HG02840 (cell line): ENCODE measurements at regions not wholly inside any gene's neighbourhood (a gene's known extent, or its start where the extent isn't known, plus 50 kb on each side); places are given as distances from the start of the nearest gene placed in this dataset.

Experiments
- ATAC-seq: cut with Tn5 transposase; IDR thresholded peaks from one replicate; pipeline ENCODE4 v1.9.1; 2021; ENCODE audit warnings: mild to moderate bottlenecking, moderate library complexity, moderate number of reproducible peaks; ENCODE audit not compliant: unreplicated experiment, low FRiP score

GRCh38 chr2:217539126-217539525 lies 463.7 kb downstream of the TNS1 start:
- ATAC-seq = no peak

- ATAC-seq = no peak
Measured at GRCh38 chr2:217538719-217539118, 464.1 kb downstream of the TNS1 start.

- ATAC-seq = no peak
Measured at GRCh38 chr2:217535957-217536708, 466.7 kb downstream of the TNS1 start.

DNA sequence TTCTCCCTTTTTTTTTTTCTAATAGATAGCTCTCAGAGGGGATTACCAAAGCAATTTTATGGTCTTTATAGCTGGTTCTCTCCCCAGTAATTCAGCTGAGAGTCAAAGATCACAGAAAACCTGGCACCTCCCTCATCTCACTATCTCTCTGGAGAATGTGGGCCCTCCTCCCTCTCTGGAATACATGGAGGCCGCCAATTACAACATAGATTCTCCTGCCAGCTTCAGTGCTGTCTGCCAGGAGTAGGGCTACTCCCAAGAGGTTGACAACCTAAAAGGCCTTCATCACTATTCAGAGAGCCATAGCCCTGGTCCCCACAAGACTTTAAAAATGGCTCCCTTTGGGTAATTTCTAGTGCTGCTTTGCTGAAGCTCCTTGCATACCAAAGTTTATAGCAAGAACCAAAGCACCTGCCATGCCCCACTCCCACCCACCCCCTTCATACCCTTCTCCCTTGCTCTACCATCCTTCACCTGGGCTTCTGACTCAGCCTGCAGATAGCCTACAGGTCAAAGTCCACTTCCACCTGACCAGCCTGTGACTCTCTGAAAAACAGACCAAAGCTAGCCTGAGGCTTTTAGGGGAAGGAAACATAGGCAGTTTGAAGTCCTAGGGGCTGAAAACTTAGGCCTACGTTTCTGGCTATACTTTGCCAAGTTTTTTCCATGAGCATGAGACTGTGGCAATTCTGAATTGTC lies 472.3 kb downstream of the TNS1 start:
- no peak for ATAC-seq

DNA sequence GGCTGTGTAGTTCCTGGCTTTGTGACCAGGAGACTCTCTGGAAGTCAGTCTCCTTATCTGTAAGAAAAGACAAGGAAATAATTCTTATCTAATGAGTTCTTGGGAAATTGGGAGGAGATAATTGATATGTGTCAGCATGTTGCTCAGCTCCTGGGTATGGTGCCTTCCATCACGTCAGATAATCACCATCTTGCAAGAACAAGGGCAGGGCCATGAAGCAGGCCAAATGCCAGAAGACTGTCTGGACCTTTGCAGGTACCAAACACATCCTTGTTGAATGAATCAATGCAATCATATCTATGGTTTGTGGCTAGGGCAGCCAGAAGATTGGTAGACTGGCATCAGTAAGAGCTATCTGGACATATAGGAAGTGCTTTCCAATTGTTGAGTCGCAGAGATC lies 473.5 kb downstream of the TNS1 start:
- ATAC-seq = no peak

DNA sequence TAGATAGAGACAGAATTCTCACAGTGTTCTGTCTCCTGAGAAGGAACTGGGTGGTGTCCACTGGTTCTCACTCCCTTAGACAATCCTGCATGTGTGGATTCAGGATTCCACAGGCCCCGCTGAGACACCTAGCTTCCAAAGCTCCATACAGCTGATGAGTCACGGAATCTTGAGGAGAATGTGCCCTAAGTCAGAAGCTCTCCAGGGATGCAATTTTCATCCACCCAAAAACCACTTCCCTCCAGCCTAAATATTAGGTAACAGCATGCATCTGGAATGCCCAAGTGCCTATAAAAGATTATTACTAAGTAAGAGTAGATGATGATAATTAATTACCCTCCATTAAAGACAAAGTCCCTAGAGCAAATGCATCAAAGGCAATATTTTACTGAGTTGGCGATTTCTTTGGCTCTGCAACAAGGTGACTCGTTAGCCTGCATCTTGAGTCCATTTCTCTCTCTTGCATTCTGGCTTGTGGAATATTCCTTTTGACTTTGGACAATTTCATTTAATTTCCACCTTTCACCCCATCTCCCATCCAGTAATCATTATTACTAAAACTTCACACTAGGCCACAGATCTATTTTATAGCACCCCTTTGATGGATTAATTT lies 475.1 kb downstream of the TNS1 start:
- ATAC-seq = no peak

DNA sequence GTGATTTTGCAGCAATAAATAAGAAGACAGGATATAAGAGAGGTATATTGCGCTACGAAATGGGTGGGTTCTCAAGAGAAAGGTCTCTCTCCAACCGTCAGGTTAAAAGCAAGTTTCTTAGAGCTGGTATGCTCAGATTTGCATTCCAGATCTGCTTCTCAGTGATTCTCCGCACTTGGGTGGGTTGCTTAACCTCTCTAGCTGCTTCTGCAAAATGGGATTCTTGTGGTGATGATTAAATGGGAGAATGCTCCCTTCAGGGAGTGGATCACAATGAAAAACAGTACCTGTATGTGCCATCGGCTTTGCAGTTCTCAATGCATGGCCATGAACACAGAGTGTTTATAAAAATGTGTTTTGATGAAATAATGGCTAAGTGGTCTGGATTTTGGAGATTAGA lies 477.7 kb downstream of the TNS1 start:
- ATAC-seq = no peak

DNA sequence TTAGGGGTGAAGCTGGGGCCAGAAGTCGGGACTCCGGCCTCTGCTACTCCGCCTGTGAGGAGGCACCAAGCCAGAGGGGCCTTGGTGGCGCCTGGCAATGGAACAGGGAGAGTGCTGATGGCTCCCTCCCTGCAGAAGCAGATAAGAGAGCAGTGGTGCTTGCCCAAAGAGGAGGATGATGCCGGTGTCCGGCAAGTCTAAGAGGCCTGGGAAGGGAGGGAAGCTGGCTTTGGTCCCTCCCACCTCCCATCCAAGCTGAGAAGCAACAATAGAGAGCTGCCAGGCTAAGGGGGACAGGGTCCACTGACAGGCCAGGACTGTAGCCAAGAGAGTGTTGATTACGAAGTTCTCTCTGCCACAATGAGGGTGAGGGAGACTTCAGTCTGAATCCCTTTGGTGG lies 479.5 kb downstream of the TNS1 start:
- no peak for ATAC-seq

- no peak for ATAC-seq
Measured at GRCh38 chr2:217521820-217522219, 481.0 kb downstream of the TNS1 start.

DNA sequence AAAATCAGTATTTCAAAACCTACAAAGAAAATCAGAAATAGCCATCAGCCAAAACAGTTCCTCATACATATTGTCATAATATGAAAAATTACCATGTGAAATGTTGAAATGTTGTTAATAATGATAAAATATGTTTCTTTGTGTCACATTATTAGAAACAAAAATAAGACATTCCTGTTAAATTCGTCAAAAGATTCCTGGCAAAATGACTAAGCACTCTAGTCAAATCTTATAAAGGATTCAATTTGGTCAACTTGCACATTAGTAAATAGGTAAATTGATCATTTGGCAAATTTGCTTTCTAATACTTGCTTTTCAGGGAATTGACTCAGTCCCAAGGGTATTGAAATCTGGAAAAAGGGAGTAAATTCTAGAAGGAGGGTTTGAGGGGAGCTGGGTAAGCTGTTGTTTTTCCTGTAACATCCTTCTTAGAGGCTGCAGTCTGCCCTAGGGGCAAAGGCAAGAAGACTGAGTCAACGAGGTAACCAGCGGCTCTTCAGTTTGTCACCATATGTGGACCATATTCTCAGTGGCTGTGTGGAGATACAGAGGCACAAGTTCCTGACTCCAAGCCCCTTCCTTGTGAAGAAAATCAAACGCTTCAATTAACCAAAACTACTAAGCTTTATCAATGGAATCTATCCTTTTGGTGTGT lies 482.3 kb downstream of the TNS1 start:
- ATAC-seq = no peak

DNA sequence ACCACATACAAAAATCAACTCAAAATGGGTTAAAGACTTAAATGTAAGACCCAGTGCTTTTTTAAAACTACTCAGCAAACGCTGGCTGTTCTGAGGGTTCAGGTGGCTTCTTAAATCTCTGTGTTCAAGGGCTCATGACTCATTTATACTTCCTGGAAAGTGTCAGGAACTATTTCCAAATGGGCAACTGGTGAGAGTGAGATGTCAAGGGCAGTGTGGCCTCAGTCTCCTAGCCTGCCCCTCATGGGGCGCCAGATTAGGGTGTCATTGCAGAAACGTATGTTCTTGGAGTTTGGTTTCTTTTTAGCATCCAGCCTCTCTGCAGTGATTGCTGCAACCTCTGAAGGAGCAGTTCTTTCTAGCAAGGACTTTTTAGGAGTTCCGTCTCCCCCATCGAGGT lies 485.4 kb downstream of the TNS1 start:
- ATAC-seq = no peak

DNA sequence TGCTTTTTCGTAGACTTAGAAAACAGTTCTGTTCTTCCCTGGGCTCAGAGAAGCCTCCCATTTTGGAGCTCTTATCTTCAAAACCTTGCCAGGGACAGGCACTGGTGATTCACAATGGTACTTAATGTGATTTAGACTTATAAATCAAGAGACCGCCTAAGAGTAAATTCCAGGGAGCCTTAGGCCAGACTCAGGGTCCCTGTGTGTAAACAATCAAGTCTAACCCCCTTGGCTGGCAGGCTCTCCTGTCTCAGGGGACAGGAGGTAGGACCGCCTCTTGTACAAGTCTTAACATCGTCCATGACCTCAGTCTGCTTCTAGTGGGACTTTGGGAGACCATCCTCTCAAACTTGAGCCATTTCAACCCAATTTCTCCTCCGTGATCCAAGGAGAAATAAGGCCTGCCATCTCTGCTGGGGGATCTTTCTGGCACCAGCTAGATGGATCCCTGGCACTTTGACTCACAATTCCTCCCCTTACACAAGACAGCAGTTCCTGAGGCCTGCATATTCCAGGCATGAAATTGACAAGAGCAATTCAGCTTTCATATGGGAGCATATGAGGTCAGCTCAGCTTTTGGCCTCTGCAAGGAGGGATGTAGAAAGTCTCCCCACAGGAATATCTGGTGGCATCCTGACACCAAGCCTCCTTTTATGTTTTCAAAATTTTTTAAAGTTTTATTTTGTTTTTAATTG lies 487.0 kb downstream of the TNS1 start:
- no peak for ATAC-seq

- no peak for ATAC-seq
Measured at GRCh38 chr2:217513258-217513657, 489.5 kb downstream of the TNS1 start.

DNA sequence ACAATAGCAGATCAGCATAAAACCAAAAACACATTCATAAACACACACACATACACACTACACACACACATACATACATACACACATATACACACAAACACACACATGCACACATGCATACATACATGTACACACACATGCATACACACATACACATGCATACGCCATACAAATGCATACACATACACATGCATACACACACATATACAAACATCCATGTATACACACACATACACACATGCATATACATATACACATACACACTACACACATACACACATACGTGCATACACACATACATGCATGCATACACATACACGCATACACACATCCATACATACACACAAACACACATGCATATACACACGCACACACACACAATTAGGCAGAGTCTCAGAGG lies 490.1 kb downstream of the TNS1 start:
- ATAC-seq = no peak

DNA sequence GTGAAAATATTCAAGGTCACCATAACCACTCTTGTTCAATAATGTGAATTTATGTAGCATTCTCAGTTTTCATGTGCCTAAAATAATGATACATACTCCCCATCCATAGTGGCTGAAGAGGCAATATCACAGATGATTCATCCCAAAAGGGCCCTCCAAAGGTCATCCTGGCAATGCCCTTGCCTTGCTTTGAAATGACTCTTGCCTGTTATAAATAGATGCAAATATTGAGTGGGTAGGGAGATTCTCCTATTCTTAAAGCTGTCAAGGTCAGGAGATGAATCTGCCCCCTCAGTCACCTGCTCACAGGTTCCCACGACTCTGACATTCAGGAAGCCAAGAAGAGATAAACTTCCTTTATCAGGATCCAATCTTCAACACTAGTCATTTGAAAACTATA lies 490.5 kb downstream of the TNS1 start:
- ATAC-seq = no peak

GRCh38 chr2:217511850-217512249 lies 490.9 kb downstream of the TNS1 start:
- no peak for ATAC-seq

DNA sequence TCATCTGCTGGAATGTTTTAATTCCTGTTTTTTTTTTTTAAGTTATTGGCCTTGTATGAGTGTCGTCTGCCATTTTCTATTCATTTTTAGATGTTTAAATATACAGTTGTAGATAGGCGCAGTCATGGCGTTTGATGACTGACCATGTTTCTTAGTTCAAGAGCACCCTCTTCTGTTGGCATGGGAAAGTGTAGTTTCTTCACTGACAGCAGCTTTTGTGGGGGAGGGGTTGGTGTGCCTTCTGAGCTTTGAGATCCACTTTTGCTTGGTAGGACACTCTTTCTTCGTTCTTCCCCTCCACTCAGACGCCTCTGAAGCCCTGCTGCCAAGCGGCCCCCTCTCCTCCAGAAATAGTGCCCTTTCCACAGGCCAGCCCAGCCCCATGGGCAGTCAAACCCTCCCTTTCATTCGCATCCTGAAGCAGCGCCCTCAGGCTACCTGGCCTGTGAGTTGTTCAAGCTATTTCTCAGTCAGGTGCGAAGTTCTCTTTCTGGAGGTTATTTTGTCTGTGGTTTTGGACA lies 492.0 kb downstream of the TNS1 start:
- ATAC-seq = no peak

DNA sequence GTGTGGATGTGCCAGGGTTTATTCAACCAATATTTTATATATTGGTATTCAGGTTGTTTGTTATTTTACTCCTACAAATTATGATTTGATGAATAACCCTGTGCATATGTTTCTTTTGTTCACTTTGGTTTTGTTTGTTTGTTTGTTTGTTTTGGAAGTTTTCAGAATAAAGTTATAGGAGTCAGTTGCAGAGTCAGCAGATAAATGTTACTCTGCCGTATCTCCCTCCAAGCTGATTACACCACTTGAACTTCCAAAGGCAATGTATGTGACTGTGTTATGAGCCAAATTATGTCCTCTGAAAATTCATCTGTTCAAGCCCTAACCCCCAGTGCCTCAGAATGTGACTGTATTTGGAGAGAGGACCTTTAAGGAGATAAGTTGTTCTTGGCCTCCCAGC lies 497.5 kb downstream of the TNS1 start:
- no peak for ATAC-seq

DNA sequence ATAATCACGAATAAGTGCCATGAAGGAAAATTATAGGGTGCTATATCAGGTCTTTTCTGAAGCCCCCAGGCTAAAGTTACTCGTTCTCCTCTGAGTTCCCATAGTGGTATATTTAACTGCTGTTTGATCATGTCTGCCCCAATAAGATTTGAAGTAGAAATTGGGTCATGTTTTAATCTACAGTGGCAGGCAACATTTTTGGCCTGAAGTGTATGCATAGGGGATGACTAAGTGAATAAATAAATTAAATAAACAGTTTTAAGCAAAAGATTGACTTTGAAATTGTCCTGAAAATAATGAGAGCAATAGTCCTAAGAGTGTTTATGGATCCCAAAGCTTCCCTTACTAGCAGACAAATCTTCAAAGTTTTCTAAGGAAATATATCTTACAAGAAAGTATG lies 500.9 kb downstream of the TNS1 start:
- ATAC-seq = no peak

GRCh38 chr2:217497843-217498377 lies 504.9 kb downstream of the TNS1 start:
- ATAC-seq = no peak
